Prostate gland (tissue), 1 donor: ENCODE measurements at regions not wholly inside any gene's neighbourhood (a gene's known extent, or its start where the extent isn't known, plus 50 kb on each side); places are given as distances from the start of the nearest gene placed in this dataset.

Experiments
- POLR2A ChIP-seq: fragments of 450-650 bp; IDR thresholded peaks from one replicate; pipeline ENCODE4 v1.6.1; 2016; ENCODE audit warnings: antibody characterized with exemption, mild to moderate bottlenecking
- POLR2AphosphoS5 ChIP-seq: sonication (generic); formaldehyde crosslinking; IDR thresholded peaks from one replicate; pipeline ENCODE4 v1.6.1; 2017; ENCODE audit warnings: antibody characterized with exemption

GRCh38 chr4:65069177-65069576 is 601.1 kb downstream of the EPHA5 start:
- TF ChIP-seq POLR2AphosphoS5 (no peak), POLR2A (no peak)
